Effector CD8-positive, alpha-beta T cell (primary cell): ENCODE measurements at regions not wholly inside any gene's neighbourhood (a gene's known extent, or its start where the extent isn't known, plus 50 kb on each side); places are given as distances from the start of the nearest gene placed in this dataset.

Experiments used
- DNase-seq: peaks from one replicate; lab custom pipeline; 2025; lab: John Stamatoyannopoulos, UW

DNA sequence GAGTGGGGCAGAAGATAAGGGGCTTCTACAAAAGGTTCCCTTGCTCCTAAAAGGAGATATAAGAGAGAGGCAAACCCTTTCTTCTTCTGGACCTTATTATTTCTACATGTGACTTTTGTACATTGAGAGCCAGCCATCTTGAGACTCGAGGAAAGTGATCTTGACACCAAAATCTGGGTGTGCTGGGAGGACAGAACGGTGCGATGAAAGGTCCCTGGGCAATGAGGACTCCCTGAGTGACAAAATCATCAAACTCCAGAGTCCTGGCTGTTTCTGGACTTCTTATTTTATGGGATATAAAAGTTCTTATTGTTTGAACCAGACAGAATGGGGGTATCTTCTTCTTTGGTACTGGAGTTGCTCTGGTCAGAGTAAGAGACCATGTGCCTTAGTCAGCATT lies 411.0 kb downstream of the ZNF536 start:
- no peak for DNase-seq

DNA sequence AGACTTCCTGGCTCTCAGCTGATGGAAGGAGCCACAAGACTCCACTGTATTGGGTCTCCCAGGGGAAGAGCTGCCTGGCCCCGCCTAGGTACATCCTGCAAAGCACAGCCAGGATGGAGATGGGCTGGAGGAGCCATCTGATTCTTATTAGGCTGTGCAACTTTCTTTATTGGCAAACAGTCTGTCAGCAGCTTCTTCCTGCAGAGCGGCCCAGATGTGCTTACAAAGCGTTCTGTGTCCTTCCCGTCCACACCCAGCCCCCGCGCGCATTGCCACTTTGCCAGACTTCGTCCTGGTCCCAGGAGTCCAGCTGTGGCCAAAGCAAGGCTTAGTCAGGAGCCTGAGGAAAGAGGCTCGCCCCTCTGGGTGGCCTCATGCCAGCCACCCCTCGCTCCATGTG lies 409.3 kb downstream of the ZNF536 start:
- DNase-seq: no peak

DNA sequence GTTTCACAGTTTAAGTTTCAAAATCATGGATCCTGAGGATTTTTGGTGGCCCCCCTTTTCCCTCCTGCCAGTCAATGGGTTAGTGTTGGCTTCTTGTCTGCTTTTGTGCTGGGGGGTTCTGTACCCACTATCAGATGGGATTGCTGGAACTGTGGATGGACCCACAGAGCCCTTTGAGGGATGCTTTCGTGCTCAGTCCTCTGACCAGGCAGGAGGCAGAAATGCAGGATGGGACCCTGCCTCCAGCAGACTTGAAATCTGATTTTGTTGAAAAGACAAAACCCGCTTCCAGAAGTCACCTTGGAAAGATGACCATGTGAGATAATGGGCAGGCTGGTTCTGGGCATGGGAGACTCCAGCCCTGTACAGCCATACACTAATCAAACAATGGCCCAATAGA lies 408.9 kb downstream of the ZNF536 start:
- DNase-seq: no peak

DNA sequence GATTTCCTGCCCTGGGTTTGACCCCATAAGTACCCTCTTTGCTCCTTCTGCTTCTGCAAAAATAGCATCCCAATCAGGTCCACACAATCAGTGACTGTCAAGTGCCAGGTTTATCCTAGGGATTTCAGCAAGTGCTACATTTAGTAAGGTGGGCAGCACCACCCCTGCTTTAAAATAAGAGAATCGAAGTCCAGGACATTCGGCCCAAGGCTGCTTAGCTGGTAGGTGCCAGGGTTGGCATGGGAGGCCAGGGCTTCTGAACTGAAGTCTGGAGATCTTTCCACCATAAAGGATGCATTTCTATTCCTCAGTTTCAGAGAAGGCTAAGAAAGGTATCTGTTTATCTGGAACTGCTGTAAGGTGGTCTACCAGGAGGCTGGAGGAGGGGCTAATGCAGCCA lies 408.3 kb downstream of the ZNF536 start:
- no peak for DNase-seq

DNA sequence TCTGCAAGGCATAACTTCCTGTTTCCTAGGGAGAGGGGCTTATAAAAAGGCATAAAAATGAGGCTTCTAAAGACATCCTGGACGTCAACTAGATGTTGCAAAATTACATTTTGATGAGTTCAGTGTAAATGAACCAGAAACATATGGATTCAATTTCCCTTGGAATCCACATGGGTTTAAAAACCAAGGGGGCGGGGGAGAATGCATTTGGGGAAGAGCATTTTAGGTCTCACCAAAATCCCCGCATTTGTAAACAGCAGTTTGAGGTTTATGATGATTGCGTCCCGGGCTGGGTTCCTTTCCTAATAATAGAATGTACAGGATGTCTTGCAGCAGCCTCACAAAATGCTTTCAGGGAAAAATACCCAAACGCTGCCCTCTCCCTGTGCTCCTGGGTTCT lies 407.8 kb downstream of the ZNF536 start:
- DNase-seq: no peak

DNA sequence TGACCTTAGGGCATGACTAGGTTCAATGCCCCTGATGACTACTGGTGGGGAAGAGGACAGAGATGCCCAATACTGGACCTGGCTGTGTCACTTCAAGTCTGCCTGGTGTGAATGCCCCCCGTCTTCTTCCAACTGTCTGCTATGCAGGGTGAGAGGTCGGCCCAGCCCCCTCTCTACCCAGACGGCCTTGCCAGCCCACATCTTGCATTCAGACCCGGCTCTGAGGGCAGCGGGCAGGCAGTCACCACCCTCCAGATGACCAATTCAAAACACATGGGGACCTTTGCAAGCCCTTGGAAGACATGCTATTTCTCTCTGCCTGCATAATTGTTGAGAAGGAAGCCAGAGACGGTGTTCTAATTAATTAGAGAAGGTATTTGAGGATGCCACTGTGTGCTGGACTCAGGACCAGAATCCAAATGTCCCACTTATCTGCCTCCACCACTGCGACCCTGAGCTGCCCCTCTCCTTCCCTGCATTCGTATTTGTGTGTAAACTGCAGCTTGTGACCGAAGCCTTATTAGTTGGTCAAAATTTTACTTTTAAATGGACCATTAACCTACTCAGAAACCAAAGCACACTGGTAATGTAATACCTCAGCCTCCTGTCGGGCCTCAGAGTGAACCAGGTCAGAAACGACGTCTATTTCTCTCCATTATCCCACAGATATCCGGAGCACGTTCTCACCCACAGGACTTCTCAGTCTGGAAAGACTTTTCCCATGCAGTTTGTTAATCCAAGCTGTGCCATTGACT lies 407.0 kb downstream of the ZNF536 start:
- DNase-seq: no peak

DNA sequence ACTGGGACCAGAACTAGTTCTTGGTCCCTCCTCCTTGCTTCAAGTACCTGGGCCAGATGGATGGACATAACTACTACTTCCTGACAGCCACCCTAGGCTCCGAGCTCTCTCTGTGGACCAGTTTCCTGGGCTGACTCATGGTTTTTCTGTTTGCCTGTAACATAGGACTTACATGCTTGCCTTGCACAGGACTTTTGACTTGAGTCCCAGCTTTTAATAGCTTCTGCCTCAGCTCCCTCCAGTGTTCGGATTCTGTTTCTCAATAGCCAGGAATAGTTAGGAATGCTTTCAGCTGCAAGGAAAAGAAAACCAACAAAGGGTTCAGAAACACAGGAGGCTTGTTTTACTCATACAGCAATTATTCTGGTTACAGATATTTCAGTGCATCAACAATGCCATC lies 405.9 kb downstream of the ZNF536 start:
- DNase-seq: no peak

DNA sequence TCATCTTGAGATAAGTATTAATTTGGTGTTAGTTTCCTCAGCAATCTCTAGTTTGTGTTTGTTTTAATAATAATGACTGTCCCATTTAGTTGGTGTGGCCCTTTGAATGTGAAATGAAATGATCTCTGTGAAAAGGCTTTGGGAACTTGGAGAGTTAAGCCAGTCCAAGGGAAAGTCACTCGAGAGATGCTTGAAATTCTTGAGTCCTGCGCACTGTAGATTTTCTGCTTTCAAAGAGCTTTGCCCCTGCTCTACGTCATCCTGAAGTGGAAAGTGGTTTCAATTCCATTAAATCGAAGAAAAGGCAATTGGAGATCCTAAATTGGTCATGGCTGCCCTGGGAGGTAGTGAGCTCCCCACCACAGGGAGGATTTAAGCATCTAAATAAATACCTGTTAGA lies 403.8 kb downstream of the ZNF536 start:
- no peak for DNase-seq

DNA sequence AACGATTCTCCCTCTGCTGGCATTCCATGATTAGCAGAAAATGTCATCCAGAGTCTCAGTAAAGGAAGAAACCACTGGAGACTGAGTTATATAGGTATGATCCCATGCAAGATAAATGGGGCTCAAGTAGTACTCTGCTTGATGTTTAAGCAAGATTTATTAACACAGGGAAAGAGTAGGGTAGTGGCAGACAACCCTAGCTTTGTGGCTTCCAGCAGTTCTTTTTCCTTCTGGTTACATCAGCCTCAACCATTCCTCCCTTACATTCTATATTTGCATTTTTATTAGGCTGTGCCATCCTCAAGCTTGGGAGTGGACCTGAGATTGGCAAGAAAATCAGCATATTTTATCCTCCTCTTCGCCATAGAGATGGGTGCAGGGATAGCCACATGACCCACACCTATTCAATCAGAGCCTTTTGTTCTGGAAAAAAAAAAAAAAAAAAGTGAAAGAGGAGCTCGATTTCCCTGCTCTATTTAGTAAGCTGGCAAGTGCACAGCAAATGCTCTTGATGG lies 402.1 kb downstream of the ZNF536 start:
- DNase-seq: no peak

DNA sequence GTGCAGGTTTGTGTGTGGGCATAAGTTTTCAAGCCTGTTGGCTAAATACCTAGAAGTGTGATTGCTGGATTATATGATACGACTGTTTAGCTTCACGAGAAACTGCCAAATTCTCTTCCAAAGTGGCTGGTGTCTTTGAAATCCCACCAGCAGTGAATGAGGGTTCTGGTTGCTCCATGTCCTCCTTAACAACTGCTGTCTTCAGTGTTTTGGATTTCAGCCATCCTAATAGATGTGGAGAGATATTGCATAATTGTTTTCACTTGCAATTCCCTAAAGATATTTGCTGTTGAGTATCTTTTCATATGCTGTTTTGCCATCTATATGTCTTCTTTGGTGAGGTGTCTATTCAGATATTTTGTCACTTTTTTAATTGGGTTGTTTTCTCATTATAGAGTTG lies 390.5 kb downstream of the ZNF536 start:
- no peak for DNase-seq

DNA sequence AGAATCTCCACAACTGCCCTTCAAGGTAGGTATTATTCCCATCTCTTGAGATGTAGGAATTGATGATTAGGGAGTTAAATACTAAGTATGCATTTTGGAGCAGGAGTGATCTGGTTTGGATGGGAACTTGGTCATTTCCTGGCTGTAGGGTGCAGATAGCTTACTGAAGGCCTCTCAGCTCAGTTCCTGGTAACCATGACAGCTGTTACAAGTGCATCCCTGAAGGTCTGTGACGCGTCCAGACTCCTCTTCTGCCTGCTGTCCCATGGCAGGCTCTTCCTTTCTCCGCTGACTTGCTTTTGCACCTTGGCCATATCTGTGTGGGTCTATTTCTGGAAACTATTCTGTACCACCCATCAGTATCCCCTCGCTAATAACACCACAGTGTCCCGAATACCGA lies 387.8 kb downstream of the ZNF536 start:
- no peak for DNase-seq

DNA sequence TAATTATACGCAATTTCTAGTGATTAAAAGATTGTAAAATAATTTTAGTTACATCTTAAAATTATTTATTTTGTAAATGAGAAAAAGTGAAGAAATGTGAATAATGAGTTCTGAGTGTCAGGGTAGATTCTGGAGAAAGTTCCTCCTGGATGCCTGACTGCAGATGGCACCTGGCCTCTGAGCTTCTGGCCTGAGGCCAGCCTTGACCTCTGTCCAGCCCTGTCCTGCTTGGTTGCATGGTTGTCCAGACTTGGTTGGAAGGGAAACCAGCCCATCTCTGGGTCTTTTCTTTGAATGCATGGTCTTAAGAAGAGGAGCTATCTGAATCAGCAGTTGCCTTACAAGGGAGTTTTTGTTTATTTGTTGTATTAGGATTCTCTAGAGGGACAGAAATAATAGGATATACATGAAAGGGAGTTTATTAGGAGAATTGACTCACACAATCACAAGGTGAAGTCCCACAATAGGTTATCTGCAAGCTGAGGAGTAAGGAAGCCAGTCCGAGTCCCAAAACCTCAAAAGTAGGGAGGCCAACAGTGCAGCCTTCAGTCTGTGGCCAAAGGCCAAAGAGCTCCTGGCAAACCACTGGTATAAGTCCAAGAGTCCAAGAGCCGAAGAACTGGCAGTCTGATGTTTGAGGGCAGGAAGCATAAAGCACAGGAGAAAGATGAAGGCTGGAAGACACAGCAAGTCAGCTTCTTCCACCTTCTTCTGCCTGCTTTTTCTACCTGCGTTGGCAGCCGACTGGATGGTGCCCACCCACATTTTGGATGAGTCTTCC lies 385.8 kb downstream of the ZNF536 start:
- no peak for DNase-seq

DNA sequence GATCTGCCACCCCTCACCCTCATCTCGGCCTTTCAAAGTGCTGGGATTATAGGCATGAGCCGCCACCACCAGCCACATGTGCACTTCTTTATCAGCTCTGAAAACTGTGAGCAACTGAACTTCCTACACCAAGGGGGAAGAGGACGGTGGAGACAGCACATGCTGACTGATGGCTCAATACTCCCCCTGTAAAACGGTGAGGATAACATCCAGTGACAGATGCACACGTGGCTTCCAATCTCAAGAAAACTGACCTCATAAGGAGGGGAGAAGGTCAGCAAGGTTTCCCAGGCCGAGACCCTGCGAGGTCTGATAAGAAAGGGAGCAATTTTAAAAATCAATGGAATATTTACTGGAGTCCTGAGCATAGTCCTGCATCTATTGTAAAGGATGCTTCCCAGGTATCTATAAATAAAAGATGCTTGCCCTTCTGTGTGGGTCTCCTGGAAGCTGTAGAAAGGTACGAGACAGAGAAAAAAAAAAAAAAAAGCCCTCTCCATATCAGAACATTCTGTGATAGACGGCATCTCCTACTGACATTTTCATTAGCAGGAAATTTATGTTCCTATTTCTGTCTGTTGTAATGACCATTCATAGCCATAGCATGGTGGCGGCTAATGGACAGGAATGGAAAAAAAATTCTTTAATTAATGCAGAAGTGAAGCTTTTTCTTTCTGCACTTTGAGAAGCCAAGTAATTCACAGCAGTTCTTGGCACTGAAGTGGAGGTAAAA lies 385.1 kb downstream of the ZNF536 start:
- DNase-seq: no peak

DNA sequence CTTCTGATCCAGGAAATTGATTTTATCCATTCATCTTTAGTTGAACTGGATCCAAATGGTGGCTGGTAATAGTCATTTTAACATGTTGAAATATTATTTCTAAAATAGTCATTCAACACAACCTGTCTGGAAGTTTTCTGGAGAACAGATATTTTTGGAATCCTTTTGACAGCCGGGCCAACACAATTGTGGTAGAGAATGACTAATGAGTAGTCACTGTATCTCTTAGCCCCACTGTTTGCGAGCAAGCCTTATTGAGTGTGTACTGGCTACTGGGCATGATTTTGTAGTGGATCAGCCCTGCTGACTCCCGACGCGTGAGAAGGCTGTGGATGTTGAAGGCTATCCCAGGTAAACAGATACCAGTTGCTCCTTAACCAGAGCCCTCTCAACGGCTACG lies 383.4 kb downstream of the ZNF536 start:
- no peak for DNase-seq

DNA sequence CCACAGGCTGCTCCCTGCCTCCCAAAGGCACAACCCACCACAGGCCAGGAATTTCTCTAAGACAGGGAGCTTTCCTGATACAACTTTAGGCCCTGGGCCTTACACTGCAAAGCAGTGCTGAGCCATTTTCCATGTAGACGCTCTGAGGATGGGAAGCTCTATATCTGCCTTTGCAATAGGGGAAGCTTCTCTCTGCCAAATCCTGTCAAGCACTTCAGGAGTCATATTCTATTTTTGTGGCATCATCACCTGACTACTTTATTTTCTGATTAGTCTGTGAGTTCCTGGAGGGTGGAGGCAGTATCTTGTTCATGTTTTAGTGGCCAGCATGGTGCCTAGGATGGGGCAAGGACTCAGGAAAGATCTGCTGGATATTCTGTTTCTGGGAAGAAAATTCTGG lies 382.0 kb downstream of the ZNF536 start:
- DNase-seq: no peak

DNA sequence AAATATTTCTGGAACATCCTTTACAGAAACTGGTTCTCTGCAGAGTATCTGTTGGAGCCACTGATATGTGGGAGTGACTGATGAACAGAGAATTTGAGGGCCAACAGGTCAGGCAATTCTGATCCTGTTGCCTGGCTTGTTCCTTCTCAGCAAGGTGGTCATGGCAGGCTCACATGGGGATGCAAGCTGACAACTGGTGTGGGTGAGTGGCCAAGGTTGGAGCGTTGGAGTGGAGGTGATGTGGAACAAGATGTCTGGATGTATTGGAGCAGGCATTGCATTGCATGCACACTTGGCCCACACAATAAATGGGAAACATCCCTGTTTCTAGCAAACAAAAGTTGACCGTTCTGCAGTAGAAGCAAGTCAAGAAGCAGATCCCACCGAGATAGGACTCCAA lies 380.7 kb downstream of the ZNF536 start:
- no peak for DNase-seq

DNA sequence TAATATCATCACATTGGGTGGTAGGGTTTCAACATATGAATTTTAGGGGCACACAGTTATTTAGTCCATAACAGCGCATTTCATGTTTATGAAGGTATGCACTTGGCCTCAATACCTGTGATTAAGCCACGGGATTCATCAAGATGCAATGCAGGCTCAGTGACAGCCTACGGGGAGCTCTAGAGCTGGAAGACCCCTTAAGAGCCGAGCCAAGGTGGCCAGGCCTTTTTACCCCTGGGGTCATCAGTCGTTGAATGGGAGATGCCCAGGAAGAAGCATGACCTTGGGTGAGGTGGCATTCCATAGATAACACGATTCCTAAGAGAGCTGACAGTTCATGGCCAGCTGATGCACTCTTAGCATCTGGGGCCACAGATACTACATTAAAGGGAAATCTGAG lies 380.0 kb downstream of the ZNF536 start:
- no peak for DNase-seq

DNA sequence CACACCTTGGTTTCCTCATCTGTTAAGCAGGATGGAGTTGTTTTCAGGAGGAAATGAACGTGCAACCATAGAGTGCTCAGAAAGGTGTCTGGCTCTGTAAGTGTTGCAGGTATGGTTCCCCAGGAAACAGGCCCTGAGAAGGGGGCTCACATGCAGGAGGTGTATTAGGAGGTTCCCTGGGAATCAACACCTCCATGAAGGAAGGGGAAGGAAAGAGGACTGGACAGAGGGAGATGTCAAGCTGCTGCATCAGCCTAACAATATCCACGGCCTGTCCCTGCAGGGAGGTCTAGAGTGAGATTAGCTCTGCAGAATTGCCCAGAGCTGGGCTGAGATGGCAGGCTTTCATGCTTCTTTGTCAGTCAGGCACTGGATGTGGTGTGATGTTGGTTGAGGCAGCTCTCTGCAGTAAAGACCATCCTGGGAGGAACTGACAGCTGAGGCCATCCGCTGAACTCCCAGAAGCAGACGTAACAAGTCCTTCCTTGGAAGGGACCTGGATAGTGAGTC lies 373.3 kb downstream of the ZNF536 start:
- DNase-seq: no peak

DNA sequence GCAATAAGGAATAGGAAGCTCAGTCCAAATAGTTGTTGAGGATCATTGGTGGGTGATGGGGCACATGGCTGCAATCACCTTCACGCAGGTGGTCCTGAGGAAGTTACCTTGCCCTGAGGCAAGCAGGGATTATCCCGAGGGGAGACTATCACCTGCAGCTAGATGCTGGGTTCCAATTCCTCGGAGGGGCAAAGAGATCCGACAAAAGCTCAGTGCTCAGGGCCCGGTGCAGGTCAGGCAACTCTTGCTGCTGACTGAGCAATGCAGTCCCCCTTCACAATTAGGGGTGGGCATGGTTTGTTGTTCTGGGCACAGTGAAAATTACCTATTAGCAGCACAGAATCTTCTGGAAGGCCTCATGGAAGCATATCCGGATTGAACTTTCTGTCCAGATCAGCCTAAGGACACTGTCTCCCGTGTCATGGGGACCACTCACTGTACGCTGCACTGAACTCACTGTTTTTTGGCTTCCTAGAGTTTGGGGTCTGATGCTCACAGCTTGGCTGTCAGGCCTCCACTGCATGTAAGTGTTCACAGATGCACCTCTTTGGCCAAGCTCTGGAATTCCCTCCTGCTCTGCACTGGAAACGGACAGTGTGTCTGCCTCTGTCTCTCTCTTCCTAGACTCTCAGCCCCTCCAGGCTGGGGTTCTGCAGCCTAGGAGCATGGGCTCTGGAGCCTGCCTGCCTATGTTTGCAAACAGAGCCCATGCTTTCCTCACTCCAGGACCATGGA lies 372.7 kb downstream of the ZNF536 start:
- no peak for DNase-seq

DNA sequence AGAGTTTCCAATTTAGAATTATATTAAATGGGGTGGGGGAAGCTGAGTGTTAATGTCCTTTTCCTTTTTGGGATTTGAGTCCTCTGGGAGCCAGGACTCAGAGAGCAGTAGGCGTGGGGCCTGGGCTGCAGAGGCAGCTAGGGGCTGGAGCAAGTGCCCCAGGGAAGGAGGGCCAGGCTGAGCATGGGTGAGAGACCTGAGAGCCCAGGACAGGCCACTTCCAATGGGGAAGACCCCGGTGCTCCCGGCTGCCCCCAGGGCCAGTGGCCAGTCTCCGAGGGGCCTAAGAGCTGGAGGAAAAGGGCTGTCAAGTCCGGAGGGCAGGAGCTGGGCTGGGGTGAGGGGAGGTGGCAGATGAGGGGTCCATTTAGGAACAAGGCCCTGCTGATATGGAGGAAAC lies 371.5 kb downstream of the ZNF536 start:
- DNase-seq: no peak

DNA sequence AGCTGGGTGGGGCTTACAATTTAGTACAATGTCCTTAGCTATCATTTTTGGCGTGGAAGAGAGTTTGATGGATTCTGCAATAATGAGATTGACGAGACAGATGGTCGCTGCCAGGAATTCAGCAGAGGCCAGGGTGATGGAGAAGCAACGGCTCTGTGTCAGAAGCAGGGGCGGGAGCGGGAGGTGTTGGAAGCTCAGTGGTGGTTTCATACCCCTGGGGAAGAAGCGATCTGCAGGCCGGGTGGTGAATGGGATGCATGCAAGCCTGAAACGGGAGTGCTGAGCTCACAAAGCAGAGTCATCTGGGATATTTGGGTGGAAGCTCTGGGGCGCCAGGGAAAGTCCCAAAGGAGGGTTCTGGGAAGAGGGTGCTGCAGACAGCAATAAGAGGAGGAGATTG lies 370.8 kb downstream of the ZNF536 start:
- no peak for DNase-seq

DNA sequence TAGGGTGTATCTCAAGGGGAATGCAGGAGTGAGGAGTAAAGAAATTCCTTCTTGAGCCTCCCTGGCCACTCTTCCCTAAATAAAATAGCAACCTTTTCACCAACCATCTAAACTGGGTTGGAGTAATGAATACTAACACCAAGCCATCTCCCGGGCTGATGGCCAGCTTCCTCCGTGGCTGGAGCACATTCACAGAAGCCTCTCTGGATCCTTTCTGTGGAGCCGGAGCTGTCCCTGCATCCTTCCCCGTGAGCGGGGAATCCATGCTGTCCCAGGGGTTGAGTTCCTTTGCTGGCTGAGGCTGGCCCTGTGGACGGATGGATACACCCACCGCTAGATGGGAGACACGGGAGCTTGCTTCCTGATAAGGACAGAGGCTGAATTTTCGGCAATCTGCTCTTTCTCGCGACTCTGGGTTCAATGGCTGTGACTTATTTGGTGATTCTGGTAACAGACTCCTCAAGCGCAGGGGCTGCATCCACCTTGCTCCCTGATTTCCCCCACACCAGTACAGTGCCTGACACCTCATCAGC lies 370.3 kb downstream of the ZNF536 start:
- DNase-seq: no peak
